Bronchial epithelial cell (primary cell): ENCODE measurements at regions not wholly inside any gene's neighbourhood (a gene's known extent, or its start where the extent isn't known, plus 50 kb on each side); places are given as distances from the start of the nearest gene placed in this dataset.

ENCODE experiments used
- DNase-seq: peaks from one replicate; pipeline ENCODE4 v3.0.0-alpha.2; 2010; ENCODE audit warnings: low read depth
- FAIRE-seq: peaks from 2 replicates; lab custom pipeline; 2011; peaks lifted over from hg19 to GRCh38; lab: Jason Lieb, UNC
- H3K27me3 ChIP-seq: 2 replicates; pipeline ENCODE4 v1.5.1; 2011; ENCODE audit warnings: low read length; ENCODE audit not compliant: control insufficient read depth, insufficient read depth
- H3K36me3 ChIP-seq: 2 replicates; pipeline ENCODE4 v1.5.1; 2011; ENCODE audit warnings: low read length; ENCODE audit not compliant: control insufficient read depth, insufficient read depth
- H3K4me3 ChIP-seq: 2 replicates; pipeline ENCODE4 v1.5.1; 2011; ENCODE audit warnings: mild to moderate bottlenecking, low read depth, low read length, control low read depth
- CTCF ChIP-seq: IDR thresholded peaks from 2 replicates; pipeline ENCODE4 v1.5.1; 2011; ENCODE audit warnings: mild to moderate bottlenecking, moderate library complexity, low read length, control low read depth, inconsistent platforms; ENCODE audit not compliant: insufficient read depth, severe bottlenecking

GRCh38 chr9:29475471-29475870, 1902.2 kb upstream of the C9orf72 start:
- no peak for TF ChIP-seq CTCF
- Histone ChIP-seq H3K27me3 (no peaks in the 10 kb centered on the region), H3K36me3 (no peaks in the 10 kb centered on the region), H3K4me3 (no peak overlapping the region)
- no peak for DNase-seq
- FAIRE-seq = no peak

- Histone ChIP-seq H3K4me3 (no peak overlapping the region), H3K27me3 (no peaks in the 10 kb centered on the region), H3K36me3 (no peaks in the 10 kb centered on the region)
- no peak for TF ChIP-seq CTCF
- FAIRE-seq (no peak), DNase-seq (no peak)
These were observed 1938.4 kb upstream of the C9orf72 start for GRCh38 chr9:29511680-29512079.

GRCh38 chr9:29514336-29514735, 1941.1 kb upstream of the C9orf72 start:
- DNase-seq (no peak), FAIRE-seq (no peak)
- no peaks in the 10 kb centered on the region for H3K27me3 ChIP-seq
- TF ChIP-seq CTCF = no peak
- no peaks in the 10 kb centered on the region for H3K36me3 ChIP-seq
- H3K4me3 ChIP-seq = no peak overlapping the region

GRCh38 chr9:29514862-29515261, 1941.6 kb upstream of the C9orf72 start:
- TF ChIP-seq CTCF = no peak
- Histone ChIP-seq H3K36me3 (no peaks in the 10 kb centered on the region), H3K4me3 (no peak overlapping the region), H3K27me3 (no peaks in the 10 kb centered on the region)
- DNase-seq (no peak), FAIRE-seq (no peak)

GRCh38 chr9:29548436-29548835, 1975.2 kb upstream of the C9orf72 start:
- no peak for DNase-seq
- FAIRE-seq = no peak
- H3K36me3 ChIP-seq = no peaks in the 10 kb centered on the region
- no peak overlapping the region for H3K4me3 ChIP-seq
- H3K27me3 ChIP-seq = no peaks in the 10 kb centered on the region
- TF ChIP-seq CTCF = no peak

GRCh38 chr9:29555502-29555901, 1982.2 kb upstream of the C9orf72 start:
- no peaks in the 10 kb centered on the region for H3K36me3 ChIP-seq
- DNase-seq (no peak), FAIRE-seq (no peak)
- TF ChIP-seq CTCF = no peak
- H3K27me3 ChIP-seq = no peaks in the 10 kb centered on the region
- H3K4me3 ChIP-seq = no peak overlapping the region
